ENCODE measurements at regions not wholly inside any gene's neighbourhood (a gene's known extent, or its start where the extent isn't known, plus 50 kb on each side); places are given as distances from the start of the nearest gene placed in this dataset.

GRCh38 chr2:221124532-221125240 is 447.4 kb downstream of the EPHA4 start:
- no peak for TF ChIP-seq OVOL2 (CRISPR knock-in tag; IDR thresholded peaks at IDR 0.05; ENCODE audit: borderline replicate concordance)
- TF ChIP-seq, protein P1, sequence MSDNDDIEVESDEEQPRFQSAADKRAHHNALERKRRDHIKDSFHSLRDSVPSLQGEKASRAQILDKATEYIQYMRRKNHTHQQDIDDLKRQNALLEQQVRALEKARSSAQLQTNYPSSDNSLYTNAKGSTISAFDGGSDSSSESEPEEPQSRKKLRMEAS (CRISPR knock-in tag; IDR thresholded peaks at IDR 0.05), result no peak
- TF ChIP-seq, protein P2, sequence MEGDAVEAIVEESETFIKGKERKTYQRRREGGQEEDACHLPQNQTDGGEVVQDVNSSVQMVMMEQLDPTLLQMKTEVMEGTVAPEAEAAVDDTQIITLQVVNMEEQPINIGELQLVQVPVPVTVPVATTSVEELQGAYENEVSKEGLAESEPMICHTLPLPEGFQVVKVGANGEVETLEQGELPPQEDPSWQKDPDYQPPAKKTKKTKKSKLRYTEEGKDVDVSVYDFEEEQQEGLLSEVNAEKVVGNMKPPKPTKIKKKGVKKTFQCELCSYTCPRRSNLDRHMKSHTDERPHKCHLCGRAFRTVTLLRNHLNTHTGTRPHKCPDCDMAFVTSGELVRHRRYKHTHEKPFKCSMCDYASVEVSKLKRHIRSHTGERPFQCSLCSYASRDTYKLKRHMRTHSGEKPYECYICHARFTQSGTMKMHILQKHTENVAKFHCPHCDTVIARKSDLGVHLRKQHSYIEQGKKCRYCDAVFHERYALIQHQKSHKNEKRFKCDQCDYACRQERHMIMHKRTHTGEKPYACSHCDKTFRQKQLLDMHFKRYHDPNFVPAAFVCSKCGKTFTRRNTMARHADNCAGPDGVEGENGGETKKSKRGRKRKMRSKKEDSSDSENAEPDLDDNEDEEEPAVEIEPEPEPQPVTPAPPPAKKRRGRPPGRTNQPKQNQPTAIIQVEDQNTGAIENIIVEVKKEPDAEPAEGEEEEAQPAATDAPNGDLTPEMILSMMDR (IDR thresholded peaks at IDR 0.05), result no peak
- TF ChIP-seq USF1 (CRISPR knock-in tag; IDR thresholded peaks at IDR 0.05), result no peak
- TF ChIP-seq NR3C1 (CRISPR knock-in tag; conservative IDR thresholded peaks at IDR 0.05; ENCODE audit: low read depth), result no peak
- no peak for TF ChIP-seq NR2C2 (CRISPR knock-in tag; IDR thresholded peaks at IDR 0.05)
- no peak for TF ChIP-seq TEAD4 (CRISPR knock-in tag; IDR thresholded peaks at IDR 0.05)
- no peak for TF ChIP-seq USF2 (CRISPR knock-in tag; IDR thresholded peaks at IDR 0.05)
- TF ChIP-seq GABPB1 (CRISPR knock-in tag; IDR thresholded peaks at IDR 0.05), result no peak
- no peak for TF ChIP-seq ATF2 (CRISPR knock-in tag; IDR thresholded peaks at IDR 0.05; ENCODE audit: borderline replicate concordance, low read depth)
- no peak for TF ChIP-seq ARID4B (CRISPR knock-in tag; IDR thresholded peaks at IDR 0.05; ENCODE audit: borderline replicate concordance)
- no peak for TF ChIP-seq NFATC4 (CRISPR knock-in tag; IDR thresholded peaks at IDR 0.05)
- no peak for TF ChIP-seq RORB (CRISPR knock-in tag; IDR thresholded peaks at IDR 0.05)
- no peak for TF ChIP-seq ZBTB43 (CRISPR knock-in tag; IDR thresholded peaks at IDR 0.05)

Data from WTC11 (cell line).